Gastroesophageal sphincter (tissue), 4 donors: ENCODE measurements at regions not wholly inside any gene's neighbourhood (a gene's known extent, or its start where the extent isn't known, plus 50 kb on each side); places are given as distances from the start of the nearest gene placed in this dataset.
A peak's percentile ranks its signal among the peaks of the same experiment; 100 is the strongest.

Source experiments
- ATAC-seq: fragments of 150-250 bp; one replicate; pipeline ENCODE4 v1.9.1; 2016; ENCODE audit warnings: mild to moderate bottlenecking, moderate library complexity
- H3K27ac ChIP-seq, 4 donors: fragments of 200-600 bp; sonication (generic) in 3 of 4; 1 replicate in 3 of 4; 2 replicates in 1 of 4; pipeline ENCODE4 v1.5.1; 2016 to 2019
- H3K27me3 ChIP-seq: fragments of 200-600 bp; sonication (generic); one replicate; pipeline ENCODE4 v1.5.1; 2019
- H3K36me3 ChIP-seq, 2 donors: fragments of 200-600 bp; sonication (generic); one replicate each; pipeline ENCODE4 v1.5.1; 2019; ENCODE audit warnings: control low read depth in 1 of 2
- H3K4me1 ChIP-seq, 3 donors: fragments of 200-600 bp; sonication (generic); 1 replicate in 2 of 3; 2 replicates in 1 of 3; pipeline ENCODE4 v1.5.1; 2016 to 2019; ENCODE audit warnings: control low read depth in 2 of 3
- H3K4me3 ChIP-seq, 2 donors: fragments of 200-600 bp; sonication (generic); one replicate each; pipeline ENCODE4 v1.5.1; 2019; ENCODE audit warnings: mild to moderate bottlenecking in 1 of 2, moderate library complexity in 1 of 2
- H3K9me3 ChIP-seq, 3 donors: fragments of 200-600 bp; sonication (generic); one replicate each; pipeline ENCODE4 v1.5.1; 2017 to 2019; ENCODE audit warnings: control low read depth in 2 of 3
- EP300 ChIP-seq: sonication (generic); formaldehyde crosslinking; IDR thresholded peaks from one replicate; pipeline ENCODE4 v1.6.1; 2017; ENCODE audit warnings: antibody characterized with exemption, mild to moderate bottlenecking
- POLR2A ChIP-seq, 2 donors: fragments of 450-650 bp; IDR thresholded peaks; one replicate each; pipeline ENCODE4 v1.6.1; 2017; ENCODE audit warnings: antibody characterized with exemption in 2 of 2, mild to moderate bottlenecking in 2 of 2, moderate library complexity in 1 of 2
- POLR2AphosphoS5 ChIP-seq: sonication (generic); formaldehyde crosslinking; IDR thresholded peaks from one replicate; pipeline ENCODE4 v1.6.1; 2017; ENCODE audit warnings: antibody characterized with exemption
- WGBS, 2 donors: methylation state at CpG; one replicate each; pipeline ENCODE4 v1.1.5; 2018; ENCODE audit warnings: low coverage in 1 of 2; 5-methylcytosine and 5-hydroxymethylcytosine counted together
- TF ChIP-seq, protein P1 (sequence below), 4 experiments: fragments of 200-600 bp in 2 of 4; fragments of 450-650 bp in 2 of 4; sonication (generic) in 1 of 4; IDR thresholded peaks; one replicate each; pipeline ENCODE4 v1.5.1; 2017 to 2019; ENCODE audit warnings: antibody characterized with exemption in 4 of 4, mild to moderate bottlenecking in 2 of 4, moderate library complexity in 2 of 4

DNA sequence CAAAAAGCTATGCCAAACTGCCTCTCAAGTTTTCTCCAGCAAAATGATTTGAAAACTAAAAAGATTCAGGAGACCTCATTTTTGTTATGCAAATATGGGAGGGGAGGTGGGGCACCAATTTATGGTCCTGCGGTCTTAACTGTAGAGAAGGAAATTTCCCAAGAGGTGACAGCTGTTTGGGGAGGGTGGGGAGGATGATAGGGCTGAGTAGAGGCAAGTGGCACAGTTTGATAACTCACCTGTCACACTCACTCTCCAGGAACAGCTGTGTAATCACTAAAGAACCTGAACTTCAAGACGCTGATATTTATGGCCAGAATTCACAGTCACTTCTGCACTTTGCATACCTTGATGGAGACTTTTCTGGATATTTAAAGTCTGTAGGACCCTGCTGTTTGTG lies 232.9 kb upstream of the STARD13 start:
- TF ChIP-seq, protein P1, sequence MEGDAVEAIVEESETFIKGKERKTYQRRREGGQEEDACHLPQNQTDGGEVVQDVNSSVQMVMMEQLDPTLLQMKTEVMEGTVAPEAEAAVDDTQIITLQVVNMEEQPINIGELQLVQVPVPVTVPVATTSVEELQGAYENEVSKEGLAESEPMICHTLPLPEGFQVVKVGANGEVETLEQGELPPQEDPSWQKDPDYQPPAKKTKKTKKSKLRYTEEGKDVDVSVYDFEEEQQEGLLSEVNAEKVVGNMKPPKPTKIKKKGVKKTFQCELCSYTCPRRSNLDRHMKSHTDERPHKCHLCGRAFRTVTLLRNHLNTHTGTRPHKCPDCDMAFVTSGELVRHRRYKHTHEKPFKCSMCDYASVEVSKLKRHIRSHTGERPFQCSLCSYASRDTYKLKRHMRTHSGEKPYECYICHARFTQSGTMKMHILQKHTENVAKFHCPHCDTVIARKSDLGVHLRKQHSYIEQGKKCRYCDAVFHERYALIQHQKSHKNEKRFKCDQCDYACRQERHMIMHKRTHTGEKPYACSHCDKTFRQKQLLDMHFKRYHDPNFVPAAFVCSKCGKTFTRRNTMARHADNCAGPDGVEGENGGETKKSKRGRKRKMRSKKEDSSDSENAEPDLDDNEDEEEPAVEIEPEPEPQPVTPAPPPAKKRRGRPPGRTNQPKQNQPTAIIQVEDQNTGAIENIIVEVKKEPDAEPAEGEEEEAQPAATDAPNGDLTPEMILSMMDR (IDR thresholded peaks at IDR 0.05) = no peak
- no peak for TF ChIP-seq POLR2A (IDR thresholded peaks at IDR 0.05)
- no peak for TF ChIP-seq EP300
- Histone ChIP-seq H3K27ac (no peak overlapping the region), H3K27me3 (no peaks in the 10 kb centered on the region), H3K36me3 (no peaks in the 10 kb centered on the region), H3K4me3 (no peak overlapping the region), H3K4me1 (no peaks in the 10 kb centered on the region), H3K9me3 (no peaks in the 10 kb centered on the region)
- 77 to 89% methylated on average over 1 to 2 of the region's 2 CpGs for WGBS, 2 donors
- no peak for ATAC-seq

DNA sequence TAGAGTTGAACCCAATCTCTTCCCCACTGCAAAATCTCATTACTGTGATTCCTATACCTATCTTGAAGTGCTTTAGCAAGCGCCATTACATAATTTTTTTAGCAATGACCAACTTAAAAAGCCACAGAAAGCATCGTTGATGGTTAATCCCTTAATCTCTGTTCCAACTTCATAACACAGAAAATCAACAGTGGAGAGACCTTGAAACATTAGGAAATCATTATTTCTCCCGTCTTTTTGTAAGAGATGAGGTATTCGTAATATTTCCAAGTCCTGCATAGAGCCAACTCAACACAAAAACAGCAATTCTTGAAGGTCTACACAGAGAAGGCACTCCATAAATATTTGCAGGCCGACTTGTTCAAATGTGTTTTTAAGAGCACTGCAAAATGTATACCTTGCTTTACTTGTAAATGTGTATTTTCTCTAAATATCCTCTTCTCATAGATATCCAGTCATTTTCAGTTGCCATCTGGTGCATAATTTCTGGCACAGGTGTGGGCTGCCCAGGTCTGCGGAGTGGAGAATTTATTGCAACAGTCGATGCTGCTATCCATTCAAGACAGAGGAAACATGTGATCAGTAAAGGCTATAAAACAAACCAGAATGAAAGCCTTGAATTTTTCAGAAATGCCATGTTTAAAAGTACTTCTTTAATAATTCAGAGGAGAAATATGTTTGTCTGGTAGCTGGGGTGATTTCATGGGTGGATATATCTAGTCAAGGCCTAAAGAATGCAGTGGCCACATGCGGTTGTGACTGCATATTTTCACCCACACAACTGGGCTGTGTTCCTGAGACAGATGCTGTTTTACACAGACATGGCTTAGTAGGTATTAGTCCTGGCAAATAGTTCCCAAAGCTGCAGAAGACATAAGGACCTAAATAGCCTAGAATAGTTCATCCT lies 234.3 kb upstream of the STARD13 start:
- Histone ChIP-seq H3K36me3 (no peaks in the 10 kb centered on the region), H3K4me1 (peaks cover 0 to 13% (median 7%) of the 10 kb centered on the region in 3 donors), H3K4me3 (no peak overlapping the region), H3K27me3 (no peaks in the 10 kb centered on the region), H3K9me3 (no peaks in the 10 kb centered on the region), H3K27ac (no peak overlapping the region)
- ATAC-seq = no peak
- TF ChIP-seq EP300 = no peak
- no peak for TF ChIP-seq POLR2AphosphoS5
- TF ChIP-seq, protein P1 (IDR thresholded peaks at IDR 0.05) = no peak
- TF ChIP-seq POLR2A (IDR thresholded peaks at IDR 0.05) = no peak
- 75 to 78% methylated on average over 8 of the region's 8 CpGs for WGBS, 2 donors

DNA sequence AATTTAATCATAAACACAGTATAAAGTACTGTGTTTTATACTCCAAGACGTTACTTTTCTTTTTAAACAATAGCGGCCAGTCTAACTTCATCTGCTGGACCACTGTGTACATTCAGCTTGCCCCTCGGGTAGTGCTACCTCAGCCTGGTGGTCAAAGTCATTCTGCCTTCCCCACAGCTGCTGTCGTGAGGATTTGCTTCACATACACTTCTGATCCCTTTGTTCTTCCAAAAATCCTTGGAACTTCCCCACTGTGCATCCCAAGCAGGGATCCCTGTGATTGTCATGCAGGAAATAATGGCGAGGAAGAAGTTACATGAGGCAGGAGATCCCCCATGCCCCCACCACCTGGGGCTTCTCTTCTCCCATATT lies 234.9 kb upstream of the STARD13 start:
- ATAC-seq = no peak
- H3K36me3 ChIP-seq = no peaks in the 10 kb centered on the region
- WGBS, 2 donors = 72 to 96% methylated on average over 5 of the region's 5 CpGs

DNA sequence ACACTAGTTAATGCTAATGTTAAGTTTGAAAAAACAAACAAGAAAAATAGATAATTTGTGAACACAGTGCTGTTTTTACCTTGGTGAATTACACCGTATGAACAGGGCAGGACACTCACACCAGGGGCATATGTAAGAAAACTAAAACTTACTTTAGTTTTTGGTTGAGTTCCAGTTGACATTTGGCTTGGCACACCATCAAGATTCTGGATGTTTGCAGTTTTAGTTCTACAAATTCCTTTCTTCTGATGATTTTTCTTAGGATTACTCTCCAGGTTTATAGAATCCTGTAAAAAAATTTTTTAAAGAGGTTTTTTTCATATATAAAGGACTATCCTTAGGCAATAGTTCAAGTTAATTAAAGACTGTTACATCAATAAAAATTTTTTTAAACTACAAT lies 238.5 kb upstream of the STARD13 start:
- Histone ChIP-seq H3K4me1 (peaks cover 0 to 26% (median 7%) of the 10 kb centered on the region in 3 donors), H3K27ac (peak overlapping the region in 1 of 4 donors; percentile 28), H3K4me3 (no peak overlapping the region), H3K9me3 (no peaks in the 10 kb centered on the region), H3K27me3 (no peaks in the 10 kb centered on the region), H3K36me3 (no peaks in the 10 kb centered on the region)
- TF ChIP-seq POLR2AphosphoS5 (no peak), EP300 (no peak), POLR2A (IDR thresholded peaks at IDR 0.05) (no peak)
- TF ChIP-seq, protein P1 (IDR thresholded peaks at IDR 0.05) = no peak
- WGBS, 2 donors = 29 to 30% methylated on average over 1 of the region's 1 CpG
- no peak for ATAC-seq

More for the DNA sequence above, 234.9 kb upstream of the STARD13 start:
- Histone ChIP-seq H3K4me1 (peaks cover 0 to 16% (median 7%) of the 10 kb centered on the region in 3 donors), H3K4me3 (no peak overlapping the region), H3K27me3 (no peaks in the 10 kb centered on the region), H3K27ac (no peak overlapping the region), H3K9me3 (no peaks in the 10 kb centered on the region)
- no peak for TF ChIP-seq POLR2AphosphoS5
- no peak for TF ChIP-seq EP300
- TF ChIP-seq, protein P1 (IDR thresholded peaks at IDR 0.05) = no peak
- no peak for TF ChIP-seq POLR2A (IDR thresholded peaks at IDR 0.05)

DNA sequence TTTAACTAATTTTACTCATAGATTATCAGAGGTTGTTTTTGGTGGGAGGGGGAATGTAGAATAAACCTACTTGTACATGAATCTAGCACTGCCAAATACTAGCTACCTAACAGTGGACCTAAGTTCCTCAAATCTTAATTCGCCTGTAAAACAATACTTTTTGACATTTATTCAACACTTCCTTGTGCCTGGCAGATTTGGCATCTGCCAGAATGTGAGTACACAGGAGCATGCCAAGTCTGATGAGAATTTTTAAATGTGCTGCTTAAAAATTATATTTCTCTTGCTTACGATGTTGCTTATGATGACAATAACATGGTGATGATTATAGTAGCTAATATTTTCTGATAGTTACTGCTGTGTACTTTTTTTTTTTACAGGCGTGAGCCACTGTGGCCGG lies 240.2 kb upstream of the STARD13 start:
- WGBS, 2 donors = 58 to 76% methylated on average over 4 of the region's 4 CpGs
- peaks cover 0 to 26% (median 7%) of the 10 kb centered on the region in 3 donors for H3K4me1 ChIP-seq
- H3K36me3 ChIP-seq = no peaks in the 10 kb centered on the region
- no peaks in the 10 kb centered on the region for H3K9me3 ChIP-seq
- no peaks in the 10 kb centered on the region for H3K27me3 ChIP-seq
- no peak overlapping the region for H3K4me3 ChIP-seq
- ATAC-seq = no peak
- H3K27ac ChIP-seq = peak overlapping the region in 1 of 4 donors; percentile 21
- TF ChIP-seq POLR2AphosphoS5 (no peak), EP300 (no peak), POLR2A (IDR thresholded peaks at IDR 0.05) (no peak)
- TF ChIP-seq, protein P1 (IDR thresholded peaks at IDR 0.05) = no peak
